CD4-positive, alpha-beta T cell treated with Interleukin-10 for 1 hour (primary cell): ENCODE measurements at regions not wholly inside any gene's neighbourhood (a gene's known extent, or its start where the extent isn't known, plus 50 kb on each side); places are given as distances from the start of the nearest gene placed in this dataset.
"Not testable (repeated sequence)": the region's sequence is repeated elsewhere in the genome, so short reads cannot be mapped to it uniquely, and the experiment has no call there.

Source experiments
- DNase-seq: peaks from one replicate; pipeline ENCODE4 v3.0.0-alpha.2; 2020

DNA sequence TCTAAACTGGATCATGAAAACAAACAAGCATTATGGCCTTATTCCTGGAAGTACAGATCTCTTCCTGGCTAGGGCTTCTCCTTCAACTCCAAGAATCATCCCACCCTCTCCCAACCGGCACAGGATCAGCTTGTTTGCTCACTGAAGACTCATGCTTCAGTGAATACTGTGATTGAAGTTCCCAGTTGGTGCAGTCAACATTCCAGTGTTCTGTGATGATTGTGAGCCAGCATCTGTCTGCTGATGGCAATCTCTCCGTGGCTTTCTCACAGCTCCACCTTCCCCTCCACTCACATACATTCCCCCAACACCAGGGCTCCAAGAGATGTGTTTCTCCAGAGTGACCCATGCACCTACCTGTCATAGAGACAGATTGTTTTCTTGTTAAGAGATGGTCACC lies 421.3 kb upstream of the BTBD3 start:
- DNase-seq: no peak

DNA sequence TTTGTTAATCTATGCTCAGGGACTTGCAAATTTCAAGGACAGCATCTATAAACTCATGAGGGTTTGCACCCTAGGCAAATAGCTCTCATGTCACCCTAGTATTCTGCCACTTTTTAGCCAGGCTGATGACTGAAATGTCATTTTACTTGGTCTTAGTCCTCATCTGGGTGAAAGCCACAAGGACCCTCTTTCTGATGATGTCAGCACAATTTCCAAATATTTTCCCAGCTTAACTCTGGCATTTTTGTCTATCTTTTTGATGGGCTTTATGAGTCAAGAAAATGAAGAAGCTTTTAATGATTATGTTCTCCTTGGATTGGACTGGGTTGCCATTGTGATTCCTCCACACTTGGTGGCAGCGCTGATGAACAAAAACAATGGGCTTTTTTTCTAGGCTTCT lies 420.1 kb upstream of the BTBD3 start:
- DNase-seq: no peak

DNA sequence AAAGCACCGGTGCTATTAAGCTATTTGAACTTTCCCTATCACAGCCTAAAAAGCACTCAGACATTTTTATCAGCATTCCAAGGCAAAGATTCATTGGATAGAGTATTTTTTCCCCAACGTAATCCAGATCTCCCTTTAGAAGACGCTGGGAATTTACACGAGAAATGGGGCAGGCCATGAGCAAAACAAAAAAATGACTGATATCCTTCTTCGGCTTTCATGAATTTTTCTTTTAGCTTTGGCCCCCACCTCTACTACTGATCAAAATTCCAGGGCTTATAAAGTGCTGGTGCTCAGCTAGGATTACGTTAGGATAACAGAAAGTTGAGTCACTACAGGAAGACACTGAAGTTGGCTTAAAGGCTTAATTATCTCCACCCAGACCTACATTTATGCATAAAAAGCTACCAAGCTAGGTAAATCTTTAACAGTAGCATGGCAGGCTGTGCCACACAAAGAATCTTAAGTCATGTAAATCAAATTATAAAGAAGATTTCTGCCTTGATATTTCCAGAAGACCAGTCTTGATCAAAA lies 418.5 kb upstream of the BTBD3 start:
- no peak for DNase-seq

DNA sequence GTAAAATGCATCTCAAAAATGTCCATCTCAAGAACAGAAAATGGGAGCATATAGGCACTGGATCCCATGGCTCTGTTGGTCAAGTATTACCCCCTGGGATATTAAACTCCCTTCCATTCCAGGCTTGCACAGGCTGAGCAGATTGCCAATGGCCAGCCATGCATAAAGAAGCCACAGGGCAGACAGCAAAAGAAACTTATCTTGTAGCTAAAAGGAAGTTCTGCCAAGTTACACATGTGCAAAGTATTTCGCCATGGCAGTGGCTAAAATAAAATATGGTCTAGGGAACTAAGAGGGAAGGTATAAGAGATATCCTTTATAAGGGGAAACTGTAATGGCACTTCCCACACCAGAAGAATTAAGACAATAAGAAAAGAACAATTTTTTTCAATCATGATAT lies 415.6 kb upstream of the BTBD3 start:
- DNase-seq: no peak

DNA sequence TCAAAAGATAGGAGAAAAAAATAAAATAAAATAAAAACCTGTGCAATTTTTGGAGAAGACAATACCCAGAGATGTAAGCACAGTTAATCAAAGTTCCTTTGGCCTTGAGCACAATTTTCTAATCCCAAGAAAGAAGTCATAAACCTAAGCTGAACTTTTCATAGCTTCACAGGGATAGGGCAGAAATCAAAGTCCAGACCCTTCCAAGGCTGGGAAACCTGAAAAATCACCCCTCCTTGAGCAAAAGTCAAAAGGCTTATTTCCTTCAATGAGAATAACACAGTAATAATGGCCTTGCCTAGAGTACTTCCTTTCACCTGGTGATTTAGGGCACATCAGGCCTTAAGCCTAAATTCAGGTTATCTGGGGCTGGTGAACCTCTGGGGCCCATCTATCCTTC lies 415.0 kb upstream of the BTBD3 start:
- DNase-seq: no peak

DNA sequence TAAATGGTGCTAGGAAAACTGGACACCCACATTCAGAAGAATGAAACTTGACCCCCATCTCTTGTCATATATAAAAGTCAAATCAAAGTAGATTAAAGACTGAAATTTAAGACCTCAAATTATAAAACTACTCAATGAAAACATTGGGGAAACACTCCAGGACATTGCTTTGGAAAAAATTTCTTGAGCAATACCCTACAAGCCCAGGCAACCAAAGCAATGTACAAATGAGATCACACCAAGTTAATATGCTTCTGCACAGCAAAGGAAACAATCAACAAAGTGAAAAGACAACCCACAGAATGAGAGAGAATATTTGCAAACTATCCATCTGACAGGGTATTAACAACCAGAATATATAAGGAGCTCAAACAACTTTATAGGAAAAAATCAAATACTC lies 407.9 kb upstream of the BTBD3 start:
- no peak for DNase-seq

DNA sequence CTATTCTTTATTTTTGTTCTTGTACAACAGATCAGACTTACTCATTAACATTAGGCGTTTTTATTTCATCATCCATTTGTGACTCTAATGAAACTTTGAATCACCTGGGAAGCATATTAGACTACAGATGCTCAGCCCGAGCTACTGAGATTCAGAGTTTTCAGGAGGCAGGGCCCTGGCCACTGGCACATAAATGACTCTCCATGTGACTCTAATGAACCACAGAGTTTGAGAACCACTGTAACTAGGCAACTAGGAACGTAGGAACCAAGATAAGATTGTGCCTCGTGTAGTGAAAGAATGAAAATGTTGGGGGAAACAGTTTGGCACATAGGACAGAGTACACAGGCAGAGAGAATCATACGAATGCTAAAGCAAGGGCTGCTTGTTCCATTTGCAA lies 405.9 kb upstream of the BTBD3 start:
- no peak for DNase-seq

DNA sequence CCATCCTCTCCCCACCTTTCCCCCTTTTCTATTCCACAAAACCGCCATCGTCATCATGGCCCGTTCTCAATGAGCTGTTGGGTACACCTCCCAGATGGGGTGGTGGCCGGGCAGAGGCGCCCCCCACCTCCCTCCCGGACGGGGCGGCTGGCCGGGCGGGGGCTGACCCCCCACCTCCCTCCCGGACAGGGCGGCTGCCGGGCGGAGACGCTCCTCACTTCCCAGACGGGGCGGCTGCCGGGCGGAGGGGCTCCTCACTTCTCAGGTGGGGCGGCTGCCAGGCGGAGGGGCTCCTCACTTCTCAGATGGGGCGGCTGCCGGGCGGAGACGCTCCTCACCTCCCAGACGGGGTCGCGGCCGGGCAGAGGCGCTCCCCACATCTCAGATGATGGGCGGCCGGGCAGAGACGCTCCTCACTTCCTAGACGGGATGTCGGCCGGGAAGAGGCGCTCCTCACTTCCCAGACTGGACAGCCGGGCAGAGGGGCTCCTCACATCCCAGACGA lies 404.4 kb upstream of the BTBD3 start:
- not testable (repeated sequence) for DNase-seq

DNA sequence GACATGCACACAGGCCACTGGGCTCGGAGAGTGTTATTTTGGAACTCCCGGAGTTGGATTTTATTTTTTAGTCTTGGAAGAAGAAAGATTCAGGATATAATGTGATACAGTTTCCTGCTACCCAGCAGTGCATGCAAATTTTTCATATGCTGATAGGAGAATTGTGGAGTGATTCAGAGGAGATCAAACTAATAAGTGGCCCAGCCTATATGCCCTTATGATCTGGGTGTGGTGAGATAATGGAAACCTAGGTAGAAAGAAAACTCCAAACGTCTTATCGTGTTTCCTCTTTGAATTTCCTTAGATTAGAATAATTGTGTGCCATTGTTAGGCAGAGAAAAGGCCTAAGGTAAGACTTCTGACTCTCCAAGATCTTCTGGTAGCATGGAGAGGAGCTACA lies 401.2 kb upstream of the BTBD3 start:
- no peak for DNase-seq

DNA sequence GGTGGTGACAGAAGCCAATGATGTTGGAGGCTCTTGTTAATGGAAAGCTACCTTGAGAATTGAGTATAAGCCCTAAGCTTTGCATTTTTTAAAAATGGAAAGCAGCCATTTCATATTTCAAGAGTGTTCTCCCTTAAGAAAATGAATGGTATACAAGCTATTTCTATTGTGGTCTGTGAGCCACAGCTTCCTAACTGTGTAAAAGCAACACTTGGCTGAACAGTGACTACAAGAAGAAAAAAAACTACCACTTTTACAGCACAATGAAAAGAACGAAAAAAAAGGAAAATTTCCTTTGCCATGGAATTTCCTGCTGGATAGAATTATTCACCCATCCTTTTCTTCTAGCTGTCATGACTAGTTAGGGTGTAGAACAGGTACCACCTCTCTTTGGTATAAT lies 397.1 kb upstream of the BTBD3 start:
- DNase-seq: no peak

DNA sequence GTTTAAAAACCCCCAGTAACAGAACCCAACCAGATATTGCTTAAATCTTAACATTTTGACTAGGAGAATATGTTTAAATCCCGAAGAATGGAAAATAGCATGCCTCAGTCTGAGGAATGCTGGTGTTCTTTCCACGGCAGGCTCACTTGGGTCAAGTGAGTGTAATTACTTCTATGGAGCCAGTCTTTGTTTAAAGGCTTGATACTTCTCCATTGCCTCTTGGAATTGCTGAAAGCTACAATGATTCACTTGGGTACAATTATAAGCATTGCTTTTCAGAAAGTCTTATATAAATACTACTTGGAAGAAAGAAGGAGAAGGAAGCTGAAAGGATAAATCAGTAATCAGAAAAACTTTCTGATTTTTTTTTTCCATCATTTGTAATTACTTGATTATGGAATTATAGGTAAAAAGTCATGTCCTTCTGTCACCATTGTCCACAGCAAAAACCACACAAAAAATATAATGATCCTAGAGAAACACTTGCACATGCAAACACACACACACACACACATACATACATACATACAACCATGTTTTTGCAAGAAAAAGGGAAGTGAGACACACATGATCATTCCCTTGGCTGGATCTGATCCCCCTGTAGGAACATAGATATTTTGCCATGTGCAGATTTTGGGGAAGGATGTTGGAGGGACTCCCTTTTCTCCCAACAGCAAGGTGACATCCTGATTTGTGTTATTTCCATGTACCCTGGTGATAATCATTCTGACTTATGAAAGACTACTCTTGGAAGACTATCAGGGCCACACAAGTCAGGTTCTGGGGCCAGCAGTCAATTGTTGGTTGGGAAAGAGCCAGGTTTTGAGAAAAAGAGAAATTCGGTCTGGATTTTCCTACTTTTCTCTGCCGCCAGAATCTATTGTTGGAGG lies 396.0 kb upstream of the BTBD3 start:
- DNase-seq: no peak

DNA sequence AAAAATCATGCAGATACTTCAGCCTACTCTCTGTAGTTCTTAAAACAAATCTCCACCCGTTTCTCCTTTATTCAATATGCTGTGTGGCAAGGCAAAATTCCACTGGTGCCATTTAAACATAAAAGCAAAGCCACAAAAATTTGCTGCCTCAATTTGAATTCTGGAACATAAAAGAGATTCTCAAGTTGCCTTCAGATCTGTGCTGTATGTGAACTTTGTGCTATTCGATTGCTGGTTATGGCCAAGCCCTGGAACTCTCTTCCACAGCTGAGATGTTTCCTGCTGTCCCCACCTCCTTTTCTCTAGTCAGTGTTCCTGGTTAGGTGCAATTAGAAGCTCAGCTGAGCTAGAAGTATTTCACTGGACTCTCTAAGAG lies 395.3 kb upstream of the BTBD3 start:
- DNase-seq: no peak

DNA sequence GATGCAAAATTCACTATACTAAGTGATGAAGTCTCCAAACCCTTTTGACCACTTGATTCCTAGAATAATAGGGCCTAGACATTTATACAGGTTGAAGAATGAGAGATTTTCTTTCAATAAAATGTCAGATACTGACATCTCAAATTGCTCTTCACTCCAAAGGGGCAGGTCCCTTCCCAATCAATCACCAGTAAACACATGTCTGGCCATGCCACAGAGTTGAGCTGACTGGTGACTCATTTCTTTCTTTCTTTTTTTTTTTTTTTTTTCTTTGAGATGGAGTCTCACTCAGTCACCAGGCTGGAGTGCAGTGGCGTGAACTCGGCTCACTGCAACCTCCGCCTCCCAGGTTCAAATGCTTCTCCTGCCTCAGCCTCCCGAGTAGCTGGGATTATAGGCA lies 388.6 kb upstream of the BTBD3 start:
- no peak for DNase-seq

DNA sequence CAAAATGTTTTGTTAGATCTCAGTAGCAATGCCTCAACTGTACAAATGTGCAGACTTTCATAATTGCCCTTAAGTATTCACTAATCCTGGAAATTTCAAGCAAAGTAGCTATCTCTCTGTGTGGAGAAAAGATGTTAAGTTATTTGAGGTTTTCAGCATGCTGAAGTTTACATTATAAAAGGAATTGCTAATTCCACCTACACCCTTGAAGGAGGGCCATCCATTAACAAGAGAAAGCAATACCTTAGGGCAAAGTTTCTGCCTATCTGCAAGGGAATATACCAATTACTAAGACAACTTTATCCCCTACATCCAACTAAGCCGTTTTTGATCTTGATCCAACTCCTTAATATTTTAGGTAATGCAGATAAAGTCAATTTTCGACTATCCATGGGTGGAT lies 380.7 kb upstream of the BTBD3 start:
- no peak for DNase-seq

DNA sequence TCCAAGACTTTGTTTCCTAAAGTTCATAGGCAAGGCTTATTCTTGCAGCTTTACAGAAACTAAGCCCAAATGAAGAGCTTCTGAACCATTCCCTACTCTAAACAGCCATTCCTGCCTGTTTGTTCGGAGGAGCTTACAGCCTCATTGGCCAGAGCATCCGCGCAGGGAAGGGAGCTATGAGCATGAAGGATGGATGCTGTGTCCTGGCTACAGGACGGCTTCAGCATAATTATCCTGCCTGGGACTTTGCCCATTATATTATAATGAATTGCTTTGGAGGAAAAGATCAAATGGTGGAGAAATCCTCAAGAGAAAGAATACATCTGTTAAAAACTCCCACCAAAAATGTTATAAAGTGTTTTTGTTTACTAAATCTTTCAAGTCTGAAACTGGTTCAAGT lies 378.2 kb upstream of the BTBD3 start:
- no peak for DNase-seq

DNA sequence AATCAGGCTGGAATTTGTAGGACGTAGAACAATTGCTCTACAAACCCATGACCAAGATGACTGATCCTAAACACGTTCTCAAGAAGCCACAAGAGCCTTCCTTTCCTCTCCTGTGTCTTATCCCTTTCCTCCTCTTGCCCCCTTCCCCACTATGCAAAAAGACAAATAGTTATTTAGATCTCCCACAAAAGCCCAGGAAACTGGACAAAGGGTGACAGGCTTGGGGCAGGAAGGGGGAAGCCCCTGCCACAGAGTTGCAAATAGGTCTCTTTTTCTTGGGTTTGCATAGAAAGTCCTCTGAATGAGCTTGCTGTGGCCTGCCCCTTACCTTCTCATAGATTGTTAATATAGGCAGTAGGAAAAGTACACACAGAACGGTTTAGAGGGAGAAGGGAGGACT lies 377.1 kb upstream of the BTBD3 start:
- DNase-seq: no peak

DNA sequence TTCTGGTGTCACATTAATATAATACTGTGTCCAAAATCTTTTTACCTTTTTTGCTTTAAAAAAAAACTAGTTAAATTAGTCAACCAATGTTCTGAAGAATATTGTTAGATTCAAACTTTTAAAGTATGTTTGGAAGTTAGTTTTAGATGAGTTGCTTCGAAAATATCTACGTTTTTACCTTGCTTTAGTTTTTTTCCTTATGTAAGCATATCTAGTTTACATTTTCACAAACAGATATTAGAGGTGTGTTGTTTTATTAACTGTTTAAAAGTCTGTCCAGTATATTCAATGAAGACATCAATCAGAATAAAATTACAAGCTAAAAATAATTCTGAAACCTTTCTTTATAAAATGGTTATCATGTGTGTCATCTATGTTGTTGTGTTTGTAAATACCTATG lies 375.0 kb upstream of the BTBD3 start:
- no peak for DNase-seq

DNA sequence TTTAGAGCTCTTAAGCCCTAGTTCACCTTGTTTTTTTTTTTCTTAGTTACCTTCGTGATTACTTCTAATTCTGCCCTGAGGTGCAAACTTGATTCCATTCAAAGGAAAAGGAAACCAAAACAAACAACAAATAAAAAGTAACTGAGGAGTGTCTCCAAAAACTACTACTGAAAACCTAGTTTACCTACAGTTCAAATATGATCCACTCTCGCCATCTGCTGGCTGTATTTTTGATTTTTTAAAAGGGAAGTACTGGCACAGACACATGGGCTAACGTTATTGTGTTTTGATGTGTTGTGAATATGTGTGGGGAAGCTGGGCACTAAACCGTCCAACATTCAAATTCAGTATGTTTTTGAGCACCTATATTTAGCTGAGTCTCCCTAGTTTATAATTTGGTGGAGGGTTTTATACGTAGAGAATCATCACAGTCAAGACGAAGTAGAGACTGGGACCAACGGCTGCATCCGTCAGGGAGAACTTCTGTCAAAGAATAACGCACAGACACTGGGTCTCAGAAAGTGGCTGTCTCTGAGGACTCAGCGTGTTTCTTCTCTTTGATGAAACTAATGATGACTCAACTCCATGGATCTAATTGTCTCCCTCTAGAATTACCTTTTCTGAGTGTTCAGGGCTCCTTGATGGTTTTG lies 373.5 kb upstream of the BTBD3 start:
- peak; percentile 5 for DNase-seq

DNA sequence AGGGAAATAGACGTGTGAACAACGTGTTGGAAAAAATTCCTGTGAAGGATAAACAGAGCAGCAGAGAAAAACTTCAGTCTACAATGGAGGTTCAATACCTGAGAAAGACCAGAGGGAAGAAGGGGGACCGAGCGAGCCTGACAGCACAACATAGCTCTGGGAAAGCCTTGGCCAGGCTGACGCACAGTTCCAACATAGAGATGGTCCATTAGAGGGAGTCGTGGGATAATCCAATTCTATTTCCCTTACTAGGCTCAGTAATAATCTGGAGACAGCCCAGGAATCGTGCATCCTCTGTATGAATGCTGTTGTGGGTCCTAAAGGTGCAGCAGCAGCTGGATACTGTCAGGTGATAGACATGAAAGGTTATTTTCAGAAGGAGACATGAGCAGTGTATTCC lies 370.8 kb upstream of the BTBD3 start:
- no peak for DNase-seq

DNA sequence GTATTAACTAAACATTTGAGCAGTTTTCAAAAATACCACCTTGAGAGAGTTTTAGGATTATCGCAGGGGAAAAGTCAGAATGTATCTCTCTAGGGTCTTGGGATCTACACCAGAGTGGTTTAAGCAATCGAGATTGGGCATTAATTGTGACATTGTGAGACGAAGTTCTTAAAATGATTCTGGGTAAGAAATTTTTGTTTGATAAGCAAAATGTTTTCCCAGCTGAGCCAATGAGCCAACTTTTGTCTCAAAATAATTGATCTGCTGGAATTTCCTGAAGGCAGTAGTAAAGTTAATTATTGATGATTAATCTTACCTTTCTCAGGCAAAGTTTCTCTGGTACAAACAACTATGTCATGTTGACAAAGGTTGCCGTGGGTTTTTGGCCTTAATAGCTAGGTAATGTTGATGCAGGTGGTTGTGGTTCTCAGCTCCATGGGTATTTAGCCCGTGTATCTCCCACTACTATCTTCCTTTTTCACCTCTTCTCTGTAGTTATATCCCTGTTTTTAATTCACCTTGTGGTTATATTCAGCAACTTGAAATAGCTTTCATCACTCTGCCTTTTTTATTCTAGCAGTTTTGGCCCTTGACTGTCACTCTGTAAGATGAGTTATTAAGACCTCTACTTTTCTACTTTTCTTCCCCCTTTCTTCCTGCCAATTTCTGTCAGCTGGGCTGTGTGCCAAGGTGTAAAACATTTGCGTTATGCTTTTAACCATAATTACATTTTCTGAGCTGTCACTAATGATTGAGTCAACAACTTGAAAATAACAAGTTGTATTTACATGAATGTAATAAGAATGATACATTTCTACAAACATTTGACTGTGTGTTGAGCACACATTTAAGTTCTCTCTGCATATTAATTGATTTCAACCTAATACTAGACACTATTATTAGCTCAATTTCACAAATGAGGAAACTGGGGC lies 368.3 kb upstream of the BTBD3 start:
- no peak for DNase-seq

DNA sequence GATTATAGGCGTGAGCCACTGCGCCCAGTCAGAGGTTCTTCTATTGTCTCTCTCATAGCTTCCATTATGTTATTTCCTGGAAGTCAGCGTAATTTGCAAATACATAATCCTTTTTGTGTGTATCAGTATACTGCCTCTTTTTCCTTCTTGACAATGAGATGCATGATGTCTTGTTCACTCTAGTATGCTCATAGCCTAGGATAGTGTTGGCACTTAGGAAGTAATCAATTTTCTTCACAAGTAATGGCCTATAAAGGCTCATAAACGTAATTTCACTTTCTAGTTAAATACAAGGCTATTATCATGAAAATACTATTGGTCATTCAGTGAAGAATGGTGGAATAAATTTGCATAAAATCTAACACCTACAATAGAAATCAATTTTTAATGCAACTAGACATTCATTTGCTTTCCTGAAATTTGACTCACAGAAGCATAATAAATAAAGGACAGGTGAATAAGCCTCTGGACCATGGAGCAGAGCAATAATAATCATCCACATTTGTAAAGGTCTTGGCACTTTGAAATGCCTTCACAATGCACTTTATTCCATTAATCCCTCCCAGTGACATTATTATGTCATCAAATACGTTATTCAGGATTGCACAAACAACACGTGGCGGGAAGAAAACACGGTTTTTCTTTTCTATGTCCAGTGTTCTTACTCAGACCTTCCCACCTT lies 366.9 kb upstream of the BTBD3 start:
- no peak for DNase-seq

DNA sequence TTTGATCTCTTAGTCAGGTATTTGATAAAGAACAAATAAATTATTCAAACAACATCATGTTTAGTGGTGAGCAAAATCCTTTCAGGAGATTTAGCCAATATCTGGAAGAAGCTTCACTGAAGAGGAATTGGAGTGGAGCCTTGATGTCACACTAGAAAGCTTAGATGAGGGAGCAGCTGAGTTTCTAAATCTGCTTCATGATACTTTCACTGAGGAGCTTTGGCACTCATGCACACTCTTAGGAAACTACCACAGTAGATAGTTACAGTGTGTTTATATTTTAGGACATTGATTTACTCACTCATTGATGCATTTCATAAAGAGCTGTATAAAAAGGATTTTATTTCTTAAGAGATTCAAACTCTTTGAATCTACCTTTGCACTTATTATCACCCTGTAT lies 366.2 kb upstream of the BTBD3 start:
- DNase-seq: no peak

DNA sequence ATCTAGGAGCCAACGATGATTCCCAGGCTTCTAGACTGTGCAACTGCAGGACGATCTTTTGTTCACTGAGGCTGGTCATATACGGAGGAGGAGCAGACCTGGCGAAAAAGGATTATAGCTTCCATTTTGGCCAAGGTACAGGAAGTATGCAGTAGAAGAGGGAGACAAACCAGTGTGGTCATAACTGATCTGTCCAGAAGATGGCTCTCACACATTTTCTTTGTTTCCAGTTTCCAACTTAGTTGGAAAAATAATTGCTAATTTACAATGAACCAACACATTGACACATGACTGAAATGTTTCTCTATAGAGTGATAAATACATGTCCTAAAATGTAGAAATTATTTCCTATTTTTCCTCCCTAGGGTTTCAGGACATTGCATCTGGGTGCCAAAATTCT lies 364.1 kb upstream of the BTBD3 start:
- no peak for DNase-seq
